ENCODE measurements at regions not wholly inside any gene's neighbourhood (a gene's known extent, or its start where the extent isn't known, plus 50 kb on each side); places are given as distances from the start of the nearest gene placed in this dataset.

DNA sequence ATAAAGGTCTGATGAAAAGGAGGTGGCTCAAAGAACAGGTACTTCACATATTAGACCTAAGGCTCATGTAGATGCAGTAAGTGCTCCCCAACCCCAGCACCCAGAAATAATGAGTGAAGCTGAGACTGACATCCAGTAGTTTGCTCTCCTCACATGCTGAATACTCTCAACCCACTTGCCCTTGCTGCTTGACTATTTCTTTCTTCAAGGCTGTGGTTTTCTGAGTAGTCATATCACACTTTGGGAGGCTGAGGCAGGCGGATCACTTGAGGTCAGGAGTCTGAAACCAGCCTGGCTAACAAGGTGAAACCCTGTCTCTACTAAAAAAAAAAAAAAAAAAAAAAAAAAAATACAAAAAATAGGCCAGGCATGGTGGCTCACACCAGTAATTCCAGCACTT, 51.5 kb upstream of the PRPS1 start:
- in situ Hi-C loops (cut with HindIII; ENCODE audit: extremely low pct_ligation_motif_present, low pct_unique_long_range_greater_than_20kb): no loop called here
- H3K36me3 ChIP-seq (replicated peaks in 1 of 2; ENCODE audit: control insufficient read depth in 1 of 2, insufficient read depth in 2 of 2, low read length in 2 of 2): no peaks in the 10 kb centered on the region
- H3K4me1 ChIP-seq (ENCODE audit: insufficient read depth, low read length): peaks cover 23% of the 10 kb centered on the region
- no peaks in the 10 kb centered on the region; a peak in 1 of 5 replicates for H3K27me3 ChIP-seq (ENCODE audit: control insufficient read depth in 1 of 2, insufficient read depth in 2 of 2, low read length in 2 of 2)
- no peak overlapping the region for H3K4me3 ChIP-seq (replicated peaks in 1 of 3; ENCODE audit: insufficient read depth in 1 of 3, low read depth in 2 of 3, low read length in 3 of 3)
- no peak overlapping the region for H2AFZ ChIP-seq (ENCODE audit: low read length)
- 0% methylated on average over 1 of the region's 1 CpG for WGBS (ENCODE audit: low lambda C conversion rate)
- ChIA-PET CTCF (ENCODE audit: low intra/inter-chr PET ratio, low total read pairs) (no interaction called here), POLR2A (no interaction called here)
- no peaks in the 10 kb centered on the region for H3K79me2 ChIP-seq (ENCODE audit: insufficient read depth, low read length)
- intact Hi-C loops (cut with micrococcal nuclease; ENCODE audit: unreplicated experiment): no loop called here
- no TSS peak for BruUV-seq (replicated peaks)
- TF ChIP-seq NRL (CRISPR knock-in tag; IDR thresholded peaks at IDR 0.05; ENCODE audit: borderline replicate concordance) (no peak), ZFP62 (CRISPR knock-in tag; IDR thresholded peaks at IDR 0.05) (no peak), ZBTB8A (CRISPR knock-in tag; IDR thresholded peaks at IDR 0.05; ENCODE audit: borderline replicate concordance, low read depth) (no peak), POGZ (CRISPR knock-in tag; IDR thresholded peaks at IDR 0.05) (no peak), ONECUT2 (CRISPR knock-in tag; IDR thresholded peaks at IDR 0.05) (no peak), ZSCAN9 (CRISPR knock-in tag; IDR thresholded peaks at IDR 0.05; ENCODE audit: borderline replicate concordance) (no peak), ZKSCAN8 (CRISPR knock-in tag; IDR thresholded peaks at IDR 0.05; ENCODE audit: borderline replicate concordance) (no peak), ZNF558 (CRISPR knock-in tag; IDR thresholded peaks at IDR 0.05; ENCODE audit: borderline replicate concordance) (no peak), PAWR (CRISPR knock-in tag; IDR thresholded peaks at IDR 0.05; ENCODE audit: borderline replicate concordance) (no peak), ZBTB1 (CRISPR knock-in tag; IDR thresholded peaks at IDR 0.05; ENCODE audit: borderline replicate concordance) (no peak), SRSF1 (optimal IDR thresholded peaks at IDR 0.05; ENCODE audit: low read depth, low read length) (no peak), ZKSCAN5 (CRISPR knock-in tag; IDR thresholded peaks at IDR 0.05) (no peak), MED1 (CRISPR knock-in tag; IDR thresholded peaks at IDR 0.05) (no peak), KLF11 (CRISPR knock-in tag; IDR thresholded peaks at IDR 0.05) (no peak)
- TF ChIP-seq, protein P1, sequence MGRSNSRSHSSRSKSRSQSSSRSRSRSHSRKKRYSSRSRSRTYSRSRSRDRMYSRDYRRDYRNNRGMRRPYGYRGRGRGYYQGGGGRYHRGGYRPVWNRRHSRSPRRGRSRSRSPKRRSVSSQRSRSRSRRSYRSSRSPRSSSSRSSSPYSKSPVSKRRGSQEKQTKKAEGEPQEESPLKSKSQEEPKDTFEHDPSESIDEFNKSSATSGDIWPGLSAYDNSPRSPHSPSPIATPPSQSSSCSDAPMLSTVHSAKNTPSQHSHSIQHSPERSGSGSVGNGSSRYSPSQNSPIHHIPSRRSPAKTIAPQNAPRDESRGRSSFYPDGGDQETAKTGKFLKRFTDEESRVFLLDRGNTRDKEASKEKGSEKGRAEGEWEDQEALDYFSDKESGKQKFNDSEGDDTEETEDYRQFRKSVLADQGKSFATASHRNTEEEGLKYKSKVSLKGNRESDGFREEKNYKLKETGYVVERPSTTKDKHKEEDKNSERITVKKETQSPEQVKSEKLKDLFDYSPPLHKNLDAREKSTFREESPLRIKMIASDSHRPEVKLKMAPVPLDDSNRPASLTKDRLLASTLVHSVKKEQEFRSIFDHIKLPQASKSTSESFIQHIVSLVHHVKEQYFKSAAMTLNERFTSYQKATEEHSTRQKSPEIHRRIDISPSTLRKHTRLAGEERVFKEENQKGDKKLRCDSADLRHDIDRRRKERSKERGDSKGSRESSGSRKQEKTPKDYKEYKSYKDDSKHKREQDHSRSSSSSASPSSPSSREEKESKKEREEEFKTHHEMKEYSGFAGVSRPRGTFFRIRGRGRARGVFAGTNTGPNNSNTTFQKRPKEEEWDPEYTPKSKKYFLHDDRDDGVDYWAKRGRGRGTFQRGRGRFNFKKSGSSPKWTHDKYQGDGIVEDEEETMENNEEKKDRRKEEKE (IDR thresholded peaks at IDR 0.05): no peak
- TF ChIP-seq, protein P2, sequence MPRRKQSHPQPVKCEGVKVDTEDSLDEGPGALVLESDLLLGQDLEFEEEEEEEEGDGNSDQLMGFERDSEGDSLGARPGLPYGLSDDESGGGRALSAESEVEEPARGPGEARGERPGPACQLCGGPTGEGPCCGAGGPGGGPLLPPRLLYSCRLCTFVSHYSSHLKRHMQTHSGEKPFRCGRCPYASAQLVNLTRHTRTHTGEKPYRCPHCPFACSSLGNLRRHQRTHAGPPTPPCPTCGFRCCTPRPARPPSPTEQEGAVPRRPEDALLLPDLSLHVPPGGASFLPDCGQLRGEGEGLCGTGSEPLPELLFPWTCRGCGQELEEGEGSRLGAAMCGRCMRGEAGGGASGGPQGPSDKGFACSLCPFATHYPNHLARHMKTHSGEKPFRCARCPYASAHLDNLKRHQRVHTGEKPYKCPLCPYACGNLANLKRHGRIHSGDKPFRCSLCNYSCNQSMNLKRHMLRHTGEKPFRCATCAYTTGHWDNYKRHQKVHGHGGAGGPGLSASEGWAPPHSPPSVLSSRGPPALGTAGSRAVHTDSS (CRISPR knock-in tag; conservative IDR thresholded peaks at IDR 0.05): no peak
- TF ChIP-seq, protein P3, sequence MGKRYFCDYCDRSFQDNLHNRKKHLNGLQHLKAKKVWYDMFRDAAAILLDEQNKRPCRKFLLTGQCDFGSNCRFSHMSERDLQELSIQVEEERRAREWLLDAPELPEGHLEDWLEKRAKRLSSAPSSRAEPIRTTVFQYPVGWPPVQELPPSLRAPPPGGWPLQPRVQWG (CRISPR knock-in tag; IDR thresholded peaks at IDR 0.05; ENCODE audit: borderline replicate concordance, low read depth): no peak
- no peaks in the 10 kb centered on the region for H3K9me3 ChIP-seq (ENCODE audit: low read length)
- ATAC-seq: no peak
- no peak for FAIRE-seq
- H3K4me2 ChIP-seq (ENCODE audit: low read depth, low read length): no peak overlapping the region
- H3K27ac ChIP-seq (ENCODE audit: extremely low read length, insufficient read depth, low read length): no peak overlapping the region
- no peaks in the 10 kb centered on the region for H4K20me1 ChIP-seq (ENCODE audit: insufficient read depth, low read length)
- H3K9ac ChIP-seq (ENCODE audit: insufficient read depth, low read depth, low read length): no peak overlapping the region
- no peak for DNase-seq (ENCODE audit: low spot score)

Measured in HepG2 (cell line).